GM12892 (cell line): ENCODE measurements at regions not wholly inside any gene's neighbourhood (a gene's known extent, or its start where the extent isn't known, plus 50 kb on each side); places are given as distances from the start of the nearest gene placed in this dataset.

Experiments used
- POLR2A ChIP-seq: IDR thresholded peaks from 2 replicates; pipeline ENCODE4 v1.6.1; 2011; ENCODE audit warnings: low read depth, low read length, control low read depth
- POLR2AphosphoS5 ChIP-seq: IDR thresholded peaks from 2 replicates; pipeline ENCODE4 v1.6.1; 2011; ENCODE audit warnings: low read depth, low read length, control low read depth
- TAF1 ChIP-seq: IDR thresholded peaks from 2 replicates; pipeline ENCODE4 v1.6.1; 2011; ENCODE audit warnings: low read depth, mild to moderate bottlenecking, control low read depth, low read length, borderline replicate concordance

GRCh38 chr14:22168092-22168955 lies 420.7 kb downstream of the DAD1 start:
- TF ChIP-seq POLR2A, result no peak
- TF ChIP-seq POLR2AphosphoS5, result no peak
- TF ChIP-seq TAF1, result no peak
